ENCODE measurements at regions not wholly inside any gene's neighbourhood (a gene's known extent, or its start where the extent isn't known, plus 50 kb on each side); places are given as distances from the start of the nearest gene placed in this dataset.

GRCh38 chr5:93161661-93162654 is 419.1 kb downstream of the NR2F1-AS1 start:
- TF ChIP-seq CREB1 (IDR thresholded peaks at IDR 0.05; ENCODE audit: low read depth), result no peak
- TF ChIP-seq EGR1 (IDR thresholded peaks at IDR 0.05), result no peak
- TF ChIP-seq USF1 (IDR thresholded peaks at IDR 0.05), result no peak
- TF ChIP-seq CEBPB (IDR thresholded peaks at IDR 0.05), result no peak
- no peak for TF ChIP-seq NFIC (IDR thresholded peaks at IDR 0.05)
- TF ChIP-seq REST (IDR thresholded peaks at IDR 0.05; ENCODE audit: low read depth), result no peak
- no peak for TF ChIP-seq YY1 (IDR thresholded peaks at IDR 0.05; ENCODE audit: low read depth)
- no peak for TF ChIP-seq TCF12 (IDR thresholded peaks at IDR 0.05; ENCODE audit: low read depth)
- no peak for TF ChIP-seq FOXM1 (IDR thresholded peaks at IDR 0.05; ENCODE audit: borderline replicate concordance, low read depth)
- TF ChIP-seq ZBTB7A (IDR thresholded peaks at IDR 0.05; ENCODE audit: low read depth), result no peak
- TF ChIP-seq TEAD4 (IDR thresholded peaks at IDR 0.05), result no peak
- TF ChIP-seq EP300 (IDR thresholded peaks at IDR 0.05; ENCODE audit: borderline replicate concordance), result no peak
